Prostate gland (tissue), 2 donors: ENCODE measurements at regions not wholly inside any gene's neighbourhood (a gene's known extent, or its start where the extent isn't known, plus 50 kb on each side); places are given as distances from the start of the nearest gene placed in this dataset.

Experiments used
- CTCF ChIP-seq, 4 experiments: fragments of 200-600 bp in 2 of 4; fragments of 450-650 bp in 2 of 4; sonication (generic) in 2 of 4; IDR thresholded peaks; 1 replicate in 3 of 4; 2 replicates in 1 of 4; pipeline ENCODE4 v1.5.1; 2016 to 2019; ENCODE audit warnings: antibody characterized with exemption in 4 of 4, mild to moderate bottlenecking in 2 of 4, moderate library complexity in 2 of 4
- POLR2A ChIP-seq: fragments of 450-650 bp; IDR thresholded peaks from one replicate; pipeline ENCODE4 v1.6.1; 2016; ENCODE audit warnings: antibody characterized with exemption, mild to moderate bottlenecking

DNA sequence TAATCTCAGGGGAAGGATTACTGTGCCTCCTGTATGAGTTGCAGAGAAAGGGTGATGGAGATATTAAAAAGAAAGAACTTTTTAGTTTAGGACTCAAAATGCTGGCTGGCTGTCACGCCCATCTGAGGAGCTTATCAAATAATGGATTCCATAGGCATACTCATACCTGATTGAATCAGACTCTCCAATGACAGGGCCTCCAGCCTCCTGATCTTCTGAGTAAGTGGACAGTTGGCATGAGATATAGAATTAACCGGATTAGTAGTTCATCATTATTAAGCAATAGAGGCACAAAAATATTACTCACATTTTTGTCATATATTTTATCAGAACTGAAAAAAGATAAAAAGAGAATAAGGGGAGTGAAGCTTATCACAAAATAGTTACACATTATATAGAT, 157.0 kb upstream of the RASA1 start:
- TF ChIP-seq CTCF (IDR thresholded peaks at IDR 0.05) (no peak), POLR2A (no peak)
